ENCODE measurements at regions not wholly inside any gene's neighbourhood (a gene's known extent, or its start where the extent isn't known, plus 50 kb on each side); places are given as distances from the start of the nearest gene placed in this dataset.
A peak's percentile ranks its signal among the peaks of the same experiment; 100 is the strongest.

DNA sequence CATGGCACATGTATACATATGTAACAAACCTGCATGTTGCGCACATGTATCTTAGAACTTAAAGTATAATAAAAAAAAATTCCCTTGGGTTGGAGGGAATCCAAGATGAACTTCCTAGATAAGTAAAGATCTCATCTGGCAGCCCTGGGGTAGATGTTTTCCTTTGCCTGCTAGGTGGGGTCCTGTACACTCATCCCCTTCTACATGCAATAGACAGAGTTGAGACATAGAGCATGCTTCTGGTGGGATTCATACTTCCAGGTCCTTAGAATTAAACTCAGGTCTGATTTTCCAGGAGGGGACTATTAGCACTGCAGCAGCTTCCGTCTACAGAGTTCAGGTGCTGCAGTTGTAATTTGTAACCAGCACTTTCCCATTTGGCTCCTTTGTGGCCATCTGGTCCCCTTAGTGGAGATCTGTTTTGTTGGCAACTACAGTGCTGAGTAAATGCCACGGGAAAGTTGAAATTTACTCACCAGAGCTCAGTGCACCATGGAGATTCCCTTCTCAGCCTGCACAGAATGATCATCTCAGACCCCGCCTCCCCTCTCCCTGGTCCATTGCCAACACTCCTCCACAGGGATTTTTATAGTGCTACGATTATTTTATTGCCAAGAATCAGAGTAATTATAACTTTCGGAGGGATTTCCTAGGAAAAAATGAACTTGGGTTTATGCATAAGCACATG, 220.1 kb upstream of the E2F8 start:
- CTCF ChIA-PET, result no interaction called here
- Histone ChIP-seq H4K8ac (ENCODE audit: low read depth in 2 of 2, low read length in 2 of 2) (no peak overlapping the region), H3K27ac (ENCODE audit: insufficient read depth, low read length) (no peak overlapping the region), H3K79me1 (ENCODE audit: low read depth in 1 of 2, low read length in 2 of 2) (no peaks in the 10 kb centered on the region), H3K9me1 (ENCODE audit: insufficient read depth, low read length) (no peaks in the 10 kb centered on the region), H3K9me3 (ENCODE audit: control insufficient read depth, insufficient read depth, low read length) (no peaks in the 10 kb centered on the region), H2BK5ac (ENCODE audit: low read depth, low read length, poor library complexity, severe bottlenecking) (no peak overlapping the region), H3K4me1 (ENCODE audit: control insufficient read depth, insufficient read depth, low read length) (no peaks in the 10 kb centered on the region; the same call in 1 of the 2 replicates), H4K91ac (ENCODE audit: insufficient read depth, low read depth, low read length) (no peak overlapping the region), H4K5ac (ENCODE audit: low read depth, low read length) (no peak overlapping the region), H3K4ac (ENCODE audit: low read depth, low read length) (no peak overlapping the region), H3K18ac (ENCODE audit: low read depth, low read length) (no peak overlapping the region), H3K36me3 (ENCODE audit: control insufficient read depth, insufficient read depth, low read length) (no peaks in the 10 kb centered on the region), H2BK120ac (ENCODE audit: low read depth, low read length) (no peak overlapping the region), H2AFZ (replicated peaks; ENCODE audit: low read length, poor library complexity) (no peak overlapping the region), H3K4me3 (ENCODE audit: insufficient read depth, low read depth, low read length) (no peak overlapping the region), H3K27me3 (ENCODE audit: control insufficient read depth, insufficient read depth, low read length) (peaks cover 27% of the 10 kb centered on the region), H3K4me2 (ENCODE audit: low read depth, low read length) (no peak overlapping the region), H2BK20ac (ENCODE audit: low read depth, low read length) (no peak overlapping the region), H2BK15ac (ENCODE audit: low read depth, low read length) (no peak overlapping the region), H3K23ac (ENCODE audit: low read depth, low read length) (no peak overlapping the region), H2AK5ac (ENCODE audit: low read depth, low read length) (no peak overlapping the region), H2AK9ac (replicated peaks; ENCODE audit: low read depth, low read length, poor library complexity) (no peak overlapping the region), H3K56ac (ENCODE audit: extremely low read depth, insufficient read depth, low read length) (no peak overlapping the region), H4K20me1 (ENCODE audit: insufficient read depth, low read length) (no peaks in the 10 kb centered on the region; the same call in 1 of the 2 replicates), H3K14ac (replicated peaks; ENCODE audit: low read depth, low read length) (no peak overlapping the region), H3K9ac (ENCODE audit: low read depth, low read length) (no peak overlapping the region)
- POLR2A ChIA-PET (ENCODE audit: unreplicated experiment), result no interaction called here
- TF ChIP-seq MAZ (IDR thresholded peaks at IDR 0.05; ENCODE audit: borderline replicate concordance, low read depth, low read length), result no peak
- TF ChIP-seq POLR2A (IDR thresholded peaks at IDR 0.05; ENCODE audit: low read depth, low read length), result no peak
- no peak for TF ChIP-seq BHLHE40 (IDR thresholded peaks at IDR 0.05; ENCODE audit: low read depth, low read length)
- no peak for TF ChIP-seq RFX5 (IDR thresholded peaks at IDR 0.05; ENCODE audit: low read depth, low read length)
- TF ChIP-seq SMC3 (IDR thresholded peaks at IDR 0.05; ENCODE audit: low read depth, low read length), result no peak
- TF ChIP-seq CHD1 (IDR thresholded peaks at IDR 0.05; ENCODE audit: low read depth, low read length), result no peak
- TF ChIP-seq, protein P1, sequence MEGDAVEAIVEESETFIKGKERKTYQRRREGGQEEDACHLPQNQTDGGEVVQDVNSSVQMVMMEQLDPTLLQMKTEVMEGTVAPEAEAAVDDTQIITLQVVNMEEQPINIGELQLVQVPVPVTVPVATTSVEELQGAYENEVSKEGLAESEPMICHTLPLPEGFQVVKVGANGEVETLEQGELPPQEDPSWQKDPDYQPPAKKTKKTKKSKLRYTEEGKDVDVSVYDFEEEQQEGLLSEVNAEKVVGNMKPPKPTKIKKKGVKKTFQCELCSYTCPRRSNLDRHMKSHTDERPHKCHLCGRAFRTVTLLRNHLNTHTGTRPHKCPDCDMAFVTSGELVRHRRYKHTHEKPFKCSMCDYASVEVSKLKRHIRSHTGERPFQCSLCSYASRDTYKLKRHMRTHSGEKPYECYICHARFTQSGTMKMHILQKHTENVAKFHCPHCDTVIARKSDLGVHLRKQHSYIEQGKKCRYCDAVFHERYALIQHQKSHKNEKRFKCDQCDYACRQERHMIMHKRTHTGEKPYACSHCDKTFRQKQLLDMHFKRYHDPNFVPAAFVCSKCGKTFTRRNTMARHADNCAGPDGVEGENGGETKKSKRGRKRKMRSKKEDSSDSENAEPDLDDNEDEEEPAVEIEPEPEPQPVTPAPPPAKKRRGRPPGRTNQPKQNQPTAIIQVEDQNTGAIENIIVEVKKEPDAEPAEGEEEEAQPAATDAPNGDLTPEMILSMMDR (conservative IDR thresholded peaks at IDR 0.05; ENCODE audit: low read depth, low read length), result no peak
- no TSS peak for BruUV-seq (replicated peaks)
- in situ Hi-C loops (cut with MboI; ENCODE audit: low sequenced_read_pairs), result no loop called here
- ATAC-seq (ENCODE audit: low read depth) (peak; percentile 29; the same call in 1 of the 2 replicates), DNase-seq (peak; percentile 15)
- intact Hi-C loops (cut with micrococcal nuclease), result no loop called here
- no CpG with 5 or more reads among the region's 6 CpGs for WGBS, 2 experiments (ENCODE audit: extremely low coverage in 2 of 2, insufficient read length in 1 of 2)
- dilution Hi-C loops (cut with HindIII; ENCODE audit: low sequenced_read_pairs, unreplicated experiment), result no loop called here
